Esophagus muscularis mucosa (tissue), 4 donors: ENCODE measurements at regions not wholly inside any gene's neighbourhood (a gene's known extent, or its start where the extent isn't known, plus 50 kb on each side); places are given as distances from the start of the nearest gene placed in this dataset.

Experiments
- DNase-seq: peaks from one replicate; pipeline ENCODE4 v3.0.0-alpha.2; 2017; ENCODE audit errors: extremely low spot score
- H3K27ac ChIP-seq, 4 donors: fragments of 200-600 bp; sonication (generic); replicated peaks in 1 of 4; 1 replicate in 3 of 4; 2 replicates in 1 of 4; pipeline ENCODE4 v1.5.1; 2016 to 2019; ENCODE audit warnings: mild to moderate bottlenecking in 1 of 4
- H3K27me3 ChIP-seq, 4 donors: fragments of 200-600 bp; sonication (generic); one replicate each; pipeline versions ENCODE4 v1.5.1 to v1.6.0; 2016 to 2019
- H3K36me3 ChIP-seq, 4 donors: fragments of 200-600 bp; sonication (generic); one replicate each; pipeline ENCODE4 v1.5.1; 2016 to 2019
- H3K4me1 ChIP-seq, 4 donors: fragments of 200-600 bp; sonication (generic); one replicate each; pipeline ENCODE4 v1.5.1; 2016 to 2019
- H3K4me3 ChIP-seq, 4 donors: fragments of 200-600 bp; sonication (generic); 1 replicate in 2 of 4; 2 replicates in 2 of 4; pipeline ENCODE4 v1.5.1; 2016 to 2019; ENCODE audit warnings: mild to moderate bottlenecking in 4 of 4, moderate library complexity in 1 of 4
- H3K9me3 ChIP-seq, 4 donors: fragments of 200-600 bp; sonication (generic); 1 replicate in 3 of 4; 2 replicates in 1 of 4; pipeline ENCODE4 v1.5.1; 2016 to 2019
- EP300 ChIP-seq: sonication (generic); formaldehyde crosslinking; IDR thresholded peaks from one replicate; pipeline ENCODE4 v1.6.1; 2017; ENCODE audit warnings: antibody characterized with exemption
- POLR2A ChIP-seq: fragments of 450-650 bp; IDR thresholded peaks from one replicate; pipeline ENCODE4 v1.6.1; 2017; ENCODE audit warnings: antibody characterized with exemption, moderate library complexity, mild to moderate bottlenecking, low read depth
- POLR2AphosphoS5 ChIP-seq, 2 donors: sonication (generic); formaldehyde crosslinking; IDR thresholded peaks; one replicate each; pipeline ENCODE4 v1.6.1; 2017; ENCODE audit warnings: antibody characterized with exemption in 2 of 2
- WGBS: methylation state at CpG from one replicate; pipeline ENCODE4 v1.1.5; 2018; 5-methylcytosine and 5-hydroxymethylcytosine counted together
- intact Hi-C: fragments of 100-400 bp; cut with DNase I; formaldehyde crosslinking; loops from one replicate; pipeline ENCODE4 v1.15.1; 2023
- TF ChIP-seq, protein P1 (sequence below), 3 experiments: fragments of 200-600 bp in 2 of 3; fragments of 450-650 bp in 1 of 3; sonication (generic) in 2 of 3; IDR thresholded peaks; one replicate each; pipeline ENCODE4 v1.5.1; 2017 to 2019; ENCODE audit warnings: antibody characterized with exemption in 3 of 3, mild to moderate bottlenecking in 2 of 3, moderate library complexity in 1 of 3

DNA sequence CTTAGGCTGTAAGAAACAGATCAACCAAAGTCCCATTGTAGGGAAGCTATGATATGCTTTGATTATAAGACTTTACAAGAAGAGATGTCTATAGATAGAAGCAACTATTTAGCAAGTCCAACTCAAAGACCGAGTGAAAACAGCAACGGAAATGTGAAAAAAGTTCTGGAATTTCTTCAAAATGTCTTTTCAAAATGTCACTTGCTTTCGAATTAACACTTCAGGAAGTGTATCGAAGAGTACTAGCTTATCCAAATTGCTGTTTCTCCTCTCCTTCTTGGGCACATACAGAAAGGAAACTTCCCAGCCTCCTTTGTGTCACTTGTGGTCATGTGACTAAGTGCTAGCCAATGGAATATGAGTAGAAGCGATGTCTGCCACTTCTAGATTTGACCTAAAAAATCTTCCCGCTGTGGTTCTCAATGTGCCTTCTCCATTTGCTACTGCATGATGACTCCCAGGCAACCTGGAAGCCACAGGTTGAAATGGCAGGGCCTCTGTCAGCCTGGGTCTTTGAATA lies 89.9 kb downstream of the TSEN15 start:
- no peaks in the 10 kb centered on the region for H3K36me3 ChIP-seq
- H3K4me3 ChIP-seq = no peak overlapping the region
- DNase-seq = peak; percentile 86
- H3K9me3 ChIP-seq = peaks cover 0 to 3% (median under 1%) of the 10 kb centered on the region in 4 donors
- intact Hi-C loops = no loop called here
- H3K4me1 ChIP-seq = peaks cover 5 to 12% (median 10%) of the 10 kb centered on the region in 4 donors
- H3K27ac ChIP-seq = no peak overlapping the region
- WGBS = 90% methylated on average over 6 of the region's 6 CpGs
- TF ChIP-seq EP300 (no peak), POLR2AphosphoS5 (IDR thresholded peaks at IDR 0.05) (no peak), POLR2A (no peak)
- TF ChIP-seq, protein P1, sequence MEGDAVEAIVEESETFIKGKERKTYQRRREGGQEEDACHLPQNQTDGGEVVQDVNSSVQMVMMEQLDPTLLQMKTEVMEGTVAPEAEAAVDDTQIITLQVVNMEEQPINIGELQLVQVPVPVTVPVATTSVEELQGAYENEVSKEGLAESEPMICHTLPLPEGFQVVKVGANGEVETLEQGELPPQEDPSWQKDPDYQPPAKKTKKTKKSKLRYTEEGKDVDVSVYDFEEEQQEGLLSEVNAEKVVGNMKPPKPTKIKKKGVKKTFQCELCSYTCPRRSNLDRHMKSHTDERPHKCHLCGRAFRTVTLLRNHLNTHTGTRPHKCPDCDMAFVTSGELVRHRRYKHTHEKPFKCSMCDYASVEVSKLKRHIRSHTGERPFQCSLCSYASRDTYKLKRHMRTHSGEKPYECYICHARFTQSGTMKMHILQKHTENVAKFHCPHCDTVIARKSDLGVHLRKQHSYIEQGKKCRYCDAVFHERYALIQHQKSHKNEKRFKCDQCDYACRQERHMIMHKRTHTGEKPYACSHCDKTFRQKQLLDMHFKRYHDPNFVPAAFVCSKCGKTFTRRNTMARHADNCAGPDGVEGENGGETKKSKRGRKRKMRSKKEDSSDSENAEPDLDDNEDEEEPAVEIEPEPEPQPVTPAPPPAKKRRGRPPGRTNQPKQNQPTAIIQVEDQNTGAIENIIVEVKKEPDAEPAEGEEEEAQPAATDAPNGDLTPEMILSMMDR (IDR thresholded peaks at IDR 0.05) = no peak
- no peaks in the 10 kb centered on the region for H3K27me3 ChIP-seq

DNA sequence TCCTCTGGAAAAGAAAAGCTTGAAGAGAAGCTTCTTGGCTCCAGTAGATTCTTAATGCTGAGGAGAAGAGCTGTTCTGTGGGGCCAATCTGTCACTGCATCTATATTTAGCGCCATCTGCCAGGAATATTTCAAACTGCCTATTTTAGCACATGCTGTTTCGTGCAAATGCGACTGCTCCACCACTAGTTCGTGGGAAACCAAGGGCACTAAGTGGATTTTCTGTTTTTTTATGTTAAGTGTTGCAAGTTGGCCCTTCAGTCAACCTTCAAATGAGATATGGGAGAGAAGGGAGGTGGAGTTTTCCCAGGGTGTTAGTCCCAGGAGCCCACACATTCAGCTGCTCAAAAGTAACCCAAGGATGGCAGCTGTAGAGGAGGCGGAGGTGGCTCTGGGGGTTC lies 91.9 kb downstream of the TSEN15 start:
- 44% methylated on average over 5 of the region's 5 CpGs for WGBS
- Histone ChIP-seq H3K27me3 (no peaks in the 10 kb centered on the region), H3K36me3 (no peaks in the 10 kb centered on the region), H3K4me3 (no peak overlapping the region), H3K27ac (no peak overlapping the region), H3K9me3 (no peaks in the 10 kb centered on the region), H3K4me1 (peaks cover 5 to 12% (median 10%) of the 10 kb centered on the region in 4 donors)
- no peak for DNase-seq
- TF ChIP-seq EP300 (no peak), POLR2A (no peak), POLR2AphosphoS5 (IDR thresholded peaks at IDR 0.05) (peak in 1 of 2 donors; percentile 11)
- TF ChIP-seq, protein P1 (IDR thresholded peaks at IDR 0.05) = no peak
- intact Hi-C loops = no loop called here

DNA sequence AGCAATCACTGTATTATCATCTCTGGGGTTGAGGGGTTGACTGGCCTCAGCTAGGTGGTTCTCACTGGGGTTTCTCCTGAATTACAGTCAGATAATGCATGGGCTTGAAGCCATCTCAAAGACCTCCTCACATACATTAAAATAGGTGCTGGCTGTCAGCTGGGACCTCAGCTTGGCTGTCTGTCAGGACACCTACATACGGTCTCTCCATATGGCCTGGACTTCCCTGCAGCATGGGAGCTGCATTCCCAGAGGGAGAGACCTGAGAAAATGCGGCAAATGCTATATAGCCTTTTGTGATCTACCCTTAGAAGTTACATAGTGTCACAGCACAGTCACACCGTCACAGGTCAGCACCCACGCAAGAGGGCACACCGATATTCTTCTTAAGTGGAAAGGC lies 93.6 kb downstream of the TSEN15 start:
- H3K36me3 ChIP-seq = no peaks in the 10 kb centered on the region
- WGBS = 98% methylated on average over 5 of the region's 5 CpGs
- no peaks in the 10 kb centered on the region for H3K9me3 ChIP-seq
- no peak overlapping the region for H3K4me3 ChIP-seq
- peak; percentile 50 for DNase-seq
- no peak for TF ChIP-seq POLR2AphosphoS5 (IDR thresholded peaks at IDR 0.05)
- TF ChIP-seq, protein P1 (IDR thresholded peaks at IDR 0.05) = no peak
- TF ChIP-seq POLR2A = no peak
- no peak for TF ChIP-seq EP300
- peaks cover 5 to 12% (median 10%) of the 10 kb centered on the region in 4 donors for H3K4me1 ChIP-seq
- intact Hi-C loops = no loop called here
- H3K27ac ChIP-seq = no peak overlapping the region
- no peaks in the 10 kb centered on the region for H3K27me3 ChIP-seq

DNA sequence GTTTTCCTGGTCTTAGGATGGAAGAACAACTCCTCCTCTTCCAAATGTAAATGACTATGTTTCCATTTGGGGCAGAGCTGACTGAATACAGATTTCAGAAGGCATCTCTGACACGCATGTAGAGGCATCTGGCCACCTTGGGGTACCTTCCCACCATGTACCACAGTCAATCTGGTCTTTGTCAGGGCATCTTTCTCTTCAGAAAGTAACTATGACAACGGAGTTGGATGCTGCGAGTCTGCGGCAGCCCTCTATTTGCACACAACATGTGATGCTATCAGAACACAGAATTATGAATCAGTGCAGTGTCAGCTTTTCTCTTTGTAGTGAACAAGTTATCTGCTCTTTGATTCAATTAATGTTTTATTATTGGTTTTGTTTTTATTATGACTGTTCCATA lies 94.7 kb downstream of the TSEN15 start:
- Histone ChIP-seq H3K36me3 (no peaks in the 10 kb centered on the region), H3K27ac (no peak overlapping the region), H3K9me3 (no peaks in the 10 kb centered on the region), H3K4me1 (peaks cover 11 to 21% (median 19%) of the 10 kb centered on the region in 4 donors), H3K4me3 (no peak overlapping the region), H3K27me3 (no peaks in the 10 kb centered on the region)
- 99% methylated on average over 4 of the region's 4 CpGs for WGBS
- DNase-seq = peak; percentile 12
- intact Hi-C loops = no loop called here
- TF ChIP-seq POLR2A = no peak

DNA sequence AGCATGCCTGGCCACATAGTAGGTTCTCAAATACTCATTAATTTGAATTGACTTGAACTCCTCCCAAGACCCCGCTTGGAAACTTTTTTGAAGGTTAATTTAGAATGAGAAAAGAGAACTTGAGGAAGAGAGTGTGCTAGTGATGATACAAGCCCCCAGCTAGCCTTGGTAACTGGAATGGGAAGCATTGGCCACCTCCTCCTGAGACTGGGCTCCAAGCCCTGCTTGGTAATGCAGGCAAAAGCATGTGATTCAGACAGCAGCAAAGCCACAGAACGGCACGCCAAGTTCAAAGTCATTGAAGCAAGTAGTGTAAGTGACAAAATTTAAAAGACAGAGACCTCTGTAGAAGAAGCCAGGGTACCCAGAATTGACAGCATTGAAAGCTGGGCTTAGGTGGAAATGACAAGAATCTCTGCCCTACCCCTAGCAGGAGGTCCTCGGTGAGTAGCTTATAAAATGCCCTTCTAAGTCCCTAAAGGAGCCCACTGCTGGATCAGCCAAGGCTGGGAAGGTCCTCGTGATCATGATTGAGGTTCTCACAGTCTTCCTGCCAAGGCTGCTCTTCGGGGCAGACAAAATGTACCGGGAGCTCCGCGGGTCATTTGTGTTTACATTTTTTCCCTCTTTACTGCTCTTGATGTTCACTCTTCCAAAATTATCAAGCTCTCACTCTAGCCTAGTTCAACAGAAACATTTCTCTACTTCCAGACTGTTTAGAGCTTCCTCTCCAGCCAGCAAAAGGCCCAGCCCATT lies 99.4 kb downstream of the TSEN15 start:
- no peaks in the 10 kb centered on the region for H3K27me3 ChIP-seq
- no peak overlapping the region for H3K4me3 ChIP-seq
- WGBS = 48% methylated on average over 9 of the region's 9 CpGs
- H3K9me3 ChIP-seq = no peaks in the 10 kb centered on the region
- intact Hi-C loops = no loop called here
- H3K27ac ChIP-seq = peak overlapping the region in 3 of 4 donors; percentile 33 to 57 (median 35)
- peak; percentile 66 for DNase-seq
- no peaks in the 10 kb centered on the region for H3K36me3 ChIP-seq
- H3K4me1 ChIP-seq = peaks cover 23 to 34% (median 28%) of the 10 kb centered on the region in 4 donors
- no peak for TF ChIP-seq POLR2A
- no peak for TF ChIP-seq EP300
- TF ChIP-seq POLR2AphosphoS5 (IDR thresholded peaks at IDR 0.05) = peak in 1 of 2 donors; percentile 2
